GM21367 (cell line): ENCODE measurements at regions not wholly inside any gene's neighbourhood (a gene's known extent, or its start where the extent isn't known, plus 50 kb on each side); places are given as distances from the start of the nearest gene placed in this dataset.

Source experiments
- ATAC-seq: cut with Tn5 transposase; IDR thresholded peaks from one replicate; pipeline ENCODE4 v1.9.1; 2021; ENCODE audit not compliant: unreplicated experiment

DNA sequence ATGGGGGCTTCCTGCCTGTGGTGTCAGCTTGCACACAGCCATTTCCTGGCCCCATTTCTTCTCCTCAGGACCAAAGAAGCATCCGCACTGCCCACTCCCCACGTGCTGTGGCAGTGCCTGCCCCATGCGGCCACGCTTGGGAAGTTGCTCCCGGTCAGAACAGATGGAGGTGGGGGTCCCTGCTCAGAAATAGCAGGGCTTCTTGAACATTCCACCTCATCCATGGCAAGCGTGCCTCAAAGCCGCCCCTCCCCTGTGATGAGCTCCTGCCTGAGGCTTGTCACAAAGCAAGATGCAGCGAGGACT is 238.2 kb downstream of the SYK start:
- ATAC-seq: no peak

DNA sequence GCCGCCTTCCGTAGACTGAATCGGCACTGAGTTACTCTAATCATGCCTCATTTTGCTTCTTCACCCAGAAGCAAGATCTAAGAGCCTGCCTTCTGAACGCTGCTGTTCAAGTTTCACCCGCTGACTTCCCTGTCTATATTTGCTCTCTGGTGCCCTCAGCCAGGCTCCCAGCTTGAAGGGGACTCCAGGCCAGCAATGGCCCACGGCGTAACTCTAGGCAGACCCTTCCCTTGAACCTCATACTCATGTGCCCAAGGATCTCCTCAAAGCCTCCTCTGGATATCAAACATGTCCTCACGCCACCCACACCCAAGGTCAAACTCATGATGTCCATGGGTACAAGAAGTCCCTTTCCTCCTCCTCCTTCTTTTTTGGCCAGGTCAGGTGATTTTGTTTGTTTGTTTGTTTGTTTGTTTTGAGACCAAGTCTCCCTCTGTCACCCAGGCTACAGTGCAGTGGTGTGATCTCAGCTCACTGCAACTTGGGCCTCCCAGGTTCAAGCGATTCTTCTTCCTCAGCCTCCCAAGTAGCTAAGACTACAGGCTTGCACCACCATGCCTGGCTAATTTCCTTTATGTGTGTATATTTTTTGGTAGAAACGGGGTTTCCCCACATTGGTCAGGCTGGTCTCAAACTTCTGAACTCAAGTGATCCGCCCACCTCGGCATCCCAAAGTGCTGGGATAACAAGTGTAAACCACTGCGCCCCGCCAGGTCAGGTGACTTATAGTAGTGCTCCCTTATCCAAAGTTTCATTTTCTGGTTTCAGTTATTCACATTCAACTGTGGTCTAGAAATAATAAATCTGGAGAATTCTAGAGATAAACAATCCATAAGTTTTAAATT is 239.0 kb downstream of the SYK start:
- no peak for ATAC-seq

DNA sequence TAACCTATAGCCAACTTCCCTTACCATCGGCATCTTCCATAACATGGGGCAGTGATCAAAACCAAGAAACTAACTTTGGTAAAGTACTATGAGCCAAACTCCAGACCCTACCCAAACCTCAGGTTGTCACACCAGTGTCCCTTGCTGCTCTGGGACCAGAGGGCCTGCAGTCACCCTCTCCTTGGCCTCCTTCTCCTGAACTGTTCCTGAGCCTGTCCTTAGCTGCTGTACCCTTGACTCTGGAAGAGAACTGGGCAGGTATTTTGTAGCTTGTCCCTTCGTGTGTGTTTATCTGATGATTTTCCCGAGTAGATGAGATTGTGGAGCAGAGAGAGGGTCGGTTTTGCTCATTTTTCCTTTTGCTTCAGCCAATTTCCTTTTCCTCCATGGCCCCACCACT is 240.4 kb downstream of the SYK start:
- ATAC-seq: no peak

DNA sequence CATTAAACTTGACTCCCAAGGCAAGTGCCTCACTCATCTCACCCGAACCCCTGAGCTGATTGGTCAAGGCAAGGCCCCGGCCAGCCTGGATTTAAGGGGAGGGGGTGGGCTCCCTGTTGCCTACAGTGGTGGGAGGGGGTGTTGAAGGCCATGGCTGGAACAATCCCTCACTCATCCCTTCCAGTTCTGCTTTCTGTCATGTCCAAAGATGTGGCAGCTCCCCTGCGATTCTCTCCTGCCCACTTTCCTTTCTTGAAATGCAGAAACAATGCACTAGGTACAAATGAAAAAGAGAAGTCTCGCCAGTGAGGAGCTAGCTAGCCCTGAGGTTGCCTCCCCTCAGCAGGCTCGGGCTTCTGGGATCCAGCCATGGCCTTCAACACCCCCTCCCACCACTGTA is 240.9 kb downstream of the SYK start:
- ATAC-seq: no peak

DNA sequence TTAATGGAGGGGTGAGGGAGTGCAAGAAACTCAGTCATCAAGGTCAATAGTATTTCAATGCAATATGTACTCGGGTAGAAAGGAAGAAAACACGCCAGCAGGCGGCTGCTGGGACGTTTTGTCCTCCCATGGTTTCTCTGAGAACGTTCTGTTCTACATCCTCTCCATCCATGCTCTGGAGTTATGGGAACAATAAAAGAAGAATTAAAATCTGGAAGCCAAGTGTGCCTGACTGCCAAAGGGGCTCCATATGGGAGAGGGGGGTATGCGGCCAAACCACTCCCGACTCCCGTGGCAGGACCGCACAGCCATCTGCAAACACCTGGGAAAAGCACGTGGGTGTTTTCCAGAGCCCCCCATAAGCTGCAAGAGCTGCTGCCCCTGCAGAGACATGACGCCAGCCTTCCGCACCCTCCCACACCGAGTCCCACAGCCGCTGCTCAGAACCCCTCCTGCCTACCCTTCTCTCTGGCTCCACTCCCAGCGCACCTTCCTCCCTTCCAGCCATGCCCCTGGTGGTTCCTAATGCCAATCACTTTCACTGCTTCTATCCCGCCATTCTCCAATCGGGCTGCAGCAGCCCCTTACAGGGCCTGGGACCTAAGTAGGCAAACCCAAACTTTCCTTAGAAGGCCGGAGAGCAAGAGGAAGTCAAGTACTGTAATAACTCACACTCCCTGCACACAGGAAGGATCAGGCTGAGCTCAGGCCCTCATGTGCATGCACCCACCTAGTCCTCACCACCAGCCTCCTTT is 241.6 kb downstream of the SYK start:
- no peak for ATAC-seq

DNA sequence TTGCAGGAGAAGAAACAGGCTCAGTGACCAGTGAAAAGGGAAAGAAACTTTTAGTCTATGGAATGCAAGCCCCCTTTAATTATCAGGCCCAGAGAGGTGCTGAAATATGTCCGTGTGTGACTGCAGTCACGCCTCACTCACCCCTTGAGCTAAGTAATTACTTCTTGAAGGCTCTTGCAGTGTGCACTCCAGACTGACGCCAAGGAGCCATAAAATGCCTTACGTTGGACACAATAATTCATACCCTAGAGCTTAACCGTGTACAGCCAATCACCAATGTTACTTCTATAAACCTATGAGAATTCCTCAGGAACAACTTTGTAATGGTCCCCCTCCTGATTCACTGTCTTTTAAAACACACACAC is 242.2 kb downstream of the SYK start:
- ATAC-seq: no peak

DNA sequence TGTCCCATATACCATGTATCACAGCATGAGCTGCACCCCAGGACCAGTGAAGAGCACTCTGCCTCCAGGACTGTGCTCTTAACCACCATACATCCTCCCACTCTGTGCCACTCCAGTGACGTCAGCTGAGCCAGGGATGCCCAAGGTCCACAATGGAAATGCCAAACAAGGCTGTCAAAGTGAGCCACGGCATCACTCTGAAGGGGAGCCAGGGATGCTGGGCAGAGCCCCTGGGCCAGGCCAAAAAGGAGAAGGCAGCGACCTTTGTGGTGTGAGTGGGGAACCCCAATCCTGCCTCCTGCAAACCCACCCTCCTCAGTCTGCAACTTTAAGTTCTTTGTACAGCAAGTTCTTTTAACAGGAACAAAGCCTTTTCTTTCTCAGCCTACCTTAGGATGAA is 242.7 kb downstream of the SYK start:
- no peak for ATAC-seq

DNA sequence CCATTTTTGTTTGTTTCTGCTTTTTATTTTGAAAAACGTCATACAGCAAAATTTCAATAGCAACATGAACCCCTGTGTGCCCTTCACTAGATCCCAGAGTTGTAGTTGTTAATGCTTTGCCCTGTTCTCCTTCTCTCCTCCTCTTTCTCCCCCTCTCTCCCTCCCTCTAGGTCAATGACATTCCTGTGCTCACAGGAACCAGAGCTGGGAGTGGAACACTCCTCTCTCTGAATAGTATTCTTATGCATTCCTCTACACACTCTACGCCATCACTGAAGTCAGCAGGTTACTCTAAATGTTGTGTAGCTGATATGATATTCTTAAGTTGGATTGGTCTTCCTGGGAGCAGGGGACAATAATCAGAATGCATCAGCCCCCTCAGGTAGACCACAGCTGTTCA is 243.4 kb downstream of the SYK start:
- ATAC-seq: no peak

DNA sequence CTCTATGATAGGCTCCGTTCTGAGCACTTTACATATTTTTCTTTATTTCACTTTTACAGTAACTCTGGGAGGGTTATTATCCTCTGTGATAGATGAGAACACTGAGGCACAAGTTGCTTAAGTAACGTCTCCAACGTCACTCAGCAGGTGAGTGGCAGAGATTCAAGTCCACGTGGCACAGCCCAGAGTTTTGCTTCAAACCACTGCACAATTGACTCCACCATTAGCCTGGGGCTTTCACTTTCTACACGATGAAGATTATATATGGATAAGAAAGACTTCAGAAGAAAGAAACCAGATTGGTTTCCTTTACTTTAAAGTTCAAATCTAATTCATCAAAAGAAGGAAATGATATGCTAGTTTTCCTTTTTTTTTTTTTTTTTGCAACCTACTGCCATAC is 245.9 kb downstream of the SYK start:
- no peak for ATAC-seq

DNA sequence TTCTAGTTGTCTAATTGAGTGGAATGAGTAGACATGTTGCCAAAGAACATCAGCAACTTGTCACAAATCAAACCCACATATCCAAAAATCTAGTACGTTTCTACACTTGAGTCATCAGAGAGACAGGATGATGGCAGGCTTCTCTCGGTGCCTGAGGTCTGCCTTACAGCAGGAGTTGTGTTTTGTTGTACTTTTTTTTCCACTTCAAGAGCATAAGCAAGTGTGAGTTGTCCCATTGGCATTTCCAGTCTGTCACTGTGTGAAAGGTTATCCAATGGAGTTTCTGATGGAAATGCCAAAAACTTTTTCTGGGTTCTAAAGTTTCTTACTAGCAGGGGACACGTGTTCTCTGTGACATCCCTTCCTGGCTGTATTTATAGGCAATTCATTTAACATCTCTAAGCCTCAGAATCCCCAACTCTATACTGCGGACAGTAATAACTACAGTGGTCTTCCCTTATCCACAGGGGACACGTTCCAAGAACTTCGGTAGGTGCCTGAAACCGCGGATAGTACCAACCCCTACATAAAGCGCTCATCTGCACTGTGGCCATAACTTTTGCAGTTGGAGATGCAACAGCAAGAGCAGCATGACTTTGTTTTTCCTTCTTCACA is 246.5 kb downstream of the SYK start:
- no peak for ATAC-seq

DNA sequence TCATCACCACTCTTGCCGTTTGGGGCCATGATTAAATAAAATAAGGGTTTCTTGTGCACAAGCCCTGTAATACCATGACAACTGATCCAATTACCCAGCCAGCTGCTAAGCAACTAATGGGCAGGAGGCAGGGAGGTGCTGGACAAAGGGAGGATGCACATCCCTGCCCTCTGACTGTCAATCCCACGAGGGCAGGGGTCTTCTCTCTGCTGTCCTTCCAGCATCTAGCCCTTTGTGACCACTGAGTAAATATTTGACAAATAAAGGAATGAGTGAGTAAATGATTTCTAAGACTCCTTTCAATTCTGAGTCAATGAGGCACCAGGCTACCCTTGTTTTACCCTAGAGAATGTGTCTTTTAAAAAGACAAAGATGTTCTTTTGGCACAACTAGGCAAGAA is 247.1 kb downstream of the SYK start:
- ATAC-seq: no peak

DNA sequence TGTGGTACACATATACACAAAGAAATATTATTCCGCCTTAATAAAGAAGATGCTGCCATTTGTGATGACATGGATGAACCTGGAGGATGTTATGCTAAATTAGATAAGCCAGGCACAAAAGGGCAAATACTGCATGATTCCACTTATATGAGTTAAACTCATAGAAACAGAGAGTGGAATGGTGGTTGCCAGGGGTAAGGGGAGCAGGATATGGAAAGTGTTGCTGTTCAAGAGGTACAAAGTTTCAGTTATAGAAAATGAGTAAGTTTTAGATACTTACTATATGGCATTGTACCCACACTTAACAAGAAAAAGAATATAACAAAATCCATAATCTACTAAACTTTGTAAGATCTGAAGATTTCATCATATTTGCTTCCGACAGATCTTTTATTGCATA is 252.2 kb downstream of the SYK start:
- no peak for ATAC-seq

DNA sequence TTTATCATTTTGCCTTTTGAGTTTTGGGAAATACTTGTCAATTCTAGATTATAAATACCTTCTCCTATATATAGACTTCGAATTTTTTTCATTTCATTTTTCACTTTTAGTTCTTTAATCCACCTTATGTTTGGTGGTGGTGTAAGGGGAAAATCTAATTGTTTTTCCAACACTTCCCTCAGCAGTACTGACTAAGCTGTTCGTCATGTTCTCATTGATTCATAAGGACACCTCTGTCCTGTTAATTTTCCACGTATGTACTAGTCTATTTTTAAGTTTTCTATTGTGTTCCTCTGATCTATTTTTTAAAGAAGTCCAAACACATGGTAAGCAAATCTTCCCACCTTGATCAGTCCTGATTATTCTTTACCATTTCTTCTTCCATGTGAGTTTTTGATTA is 254.2 kb downstream of the SYK start:
- no peak for ATAC-seq

DNA sequence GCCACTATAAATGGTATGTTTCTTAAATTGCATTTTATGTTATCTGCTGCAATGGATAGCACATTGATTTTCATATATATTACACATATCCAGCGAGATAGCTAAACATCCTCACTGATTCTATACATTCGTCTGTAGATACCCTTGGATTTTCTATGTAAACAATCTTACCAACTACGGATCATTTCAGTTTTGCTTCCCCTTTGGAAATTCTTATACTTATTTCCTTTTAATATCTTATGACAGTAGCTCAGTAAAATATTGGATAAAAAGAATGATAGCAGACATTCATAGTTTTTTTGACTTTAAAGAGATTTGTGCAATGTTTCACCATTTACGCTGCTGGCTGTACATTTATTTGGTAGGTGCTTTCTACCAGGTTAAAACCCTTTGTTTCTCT is 254.9 kb downstream of the SYK start:
- ATAC-seq: no peak

DNA sequence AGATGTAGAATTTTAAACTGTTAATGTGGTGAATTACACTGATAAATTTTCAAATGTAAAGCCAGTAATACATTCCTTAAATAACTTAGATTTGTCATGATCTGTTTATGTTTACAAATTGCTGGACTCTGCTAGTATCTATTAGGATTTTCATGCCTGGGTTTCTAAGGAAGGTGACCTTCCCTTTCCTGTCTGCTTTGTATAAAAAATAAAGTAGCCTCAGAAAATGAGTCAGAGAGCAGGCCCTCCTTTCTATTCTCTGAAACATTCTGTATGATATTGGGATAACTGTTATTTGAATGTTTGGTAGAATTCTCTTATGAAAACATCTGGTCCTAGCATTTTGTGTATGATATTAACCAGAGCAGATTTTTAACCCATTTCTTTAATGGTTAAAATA is 255.3 kb downstream of the SYK start:
- ATAC-seq: no peak

DNA sequence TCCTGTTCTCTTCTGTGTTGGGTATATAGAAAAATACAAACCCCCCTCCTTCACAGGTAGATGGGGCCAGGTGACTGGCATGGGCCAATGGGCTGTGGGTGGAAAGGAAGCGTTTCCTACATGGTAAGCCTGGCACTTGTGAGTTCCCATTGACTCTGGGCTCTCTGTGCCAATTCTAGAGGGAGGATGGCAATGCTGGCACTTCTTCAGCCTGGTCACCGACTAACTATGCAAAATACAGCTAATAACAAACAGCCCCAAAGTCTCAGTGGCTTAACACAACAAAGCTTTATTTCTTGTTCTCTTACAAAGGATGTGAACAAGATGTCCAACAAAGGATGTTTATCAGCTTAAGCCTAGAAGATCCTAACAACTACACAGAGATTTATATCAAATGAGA is 258.1 kb downstream of the SYK start:
- no peak for ATAC-seq

DNA sequence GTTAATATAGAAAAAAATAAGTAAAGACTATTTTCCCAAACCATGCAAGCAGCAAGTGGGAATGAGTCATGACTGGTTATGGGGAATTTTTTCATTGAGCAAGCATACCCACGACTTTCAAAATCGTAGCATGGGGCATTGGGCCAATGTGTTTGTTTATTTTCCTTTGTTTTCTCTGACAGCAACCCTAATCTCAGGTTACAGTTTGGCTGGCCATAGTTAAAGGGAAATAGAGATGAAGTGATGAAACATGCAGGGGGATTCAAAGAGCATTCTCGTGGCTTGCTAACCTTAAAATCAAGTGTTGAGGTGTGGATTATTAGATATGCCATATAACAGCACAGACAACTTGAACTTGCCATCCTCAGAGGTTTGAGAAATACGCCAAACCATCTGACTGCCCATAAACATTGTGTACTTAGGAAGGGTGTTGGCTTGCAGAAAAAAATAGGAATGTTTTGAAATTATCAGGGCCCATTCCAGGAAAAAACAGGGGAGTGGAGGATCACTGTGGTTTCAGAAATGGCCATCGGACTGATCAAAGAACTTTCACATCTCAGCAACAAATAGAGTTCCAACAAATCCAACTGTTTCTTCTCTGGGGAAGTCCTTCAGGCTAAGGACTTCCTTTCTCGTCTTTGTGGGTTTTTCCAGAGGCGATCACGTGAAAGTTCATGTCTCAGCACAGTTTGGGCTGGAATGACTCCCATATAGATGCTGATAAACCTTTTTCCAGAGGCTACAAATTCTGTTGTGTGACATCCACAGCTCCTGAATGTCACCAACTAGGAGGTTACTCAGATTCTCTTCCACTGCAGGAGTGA is 259.1 kb downstream of the SYK start:
- no peak for ATAC-seq

DNA sequence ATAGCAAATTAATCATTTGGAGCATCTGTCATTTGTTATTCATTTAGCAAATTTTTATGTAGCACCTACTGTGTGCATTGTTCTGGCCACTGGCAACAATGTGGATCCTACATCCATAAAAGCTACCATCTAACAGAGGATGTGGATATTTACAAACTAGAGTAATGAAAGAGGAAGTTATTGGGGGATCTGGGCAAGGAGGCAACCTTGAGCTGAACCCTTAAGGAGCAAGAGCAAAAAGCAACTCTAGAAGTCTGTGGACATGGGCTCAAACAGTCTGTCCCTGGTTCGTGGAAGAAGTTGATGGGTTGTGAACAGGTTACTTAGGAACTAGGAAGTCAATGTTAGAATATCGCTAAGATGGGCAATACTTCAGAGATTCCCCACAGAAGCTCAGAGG is 259.9 kb downstream of the SYK start:
- ATAC-seq: no peak

DNA sequence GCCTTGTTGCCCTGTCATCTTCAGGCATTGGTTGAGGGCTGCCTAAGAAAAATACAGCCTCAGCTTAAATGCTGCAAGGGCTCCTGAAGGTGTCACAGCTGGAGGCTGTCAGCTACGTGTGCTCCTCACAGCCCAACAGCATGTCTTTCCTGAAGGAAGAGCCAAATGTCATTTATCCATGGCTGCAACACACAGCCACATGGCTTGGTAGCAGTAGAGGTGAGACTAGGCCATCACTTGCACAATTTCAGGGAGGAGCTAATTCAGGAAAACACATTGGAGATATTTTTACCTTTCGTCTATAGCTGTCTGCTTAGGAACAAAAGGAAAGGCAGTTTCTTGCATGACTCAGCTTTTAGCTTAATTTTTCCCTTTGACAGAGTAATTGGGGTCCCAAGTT is 260.7 kb downstream of the SYK start:
- ATAC-seq: no peak

DNA sequence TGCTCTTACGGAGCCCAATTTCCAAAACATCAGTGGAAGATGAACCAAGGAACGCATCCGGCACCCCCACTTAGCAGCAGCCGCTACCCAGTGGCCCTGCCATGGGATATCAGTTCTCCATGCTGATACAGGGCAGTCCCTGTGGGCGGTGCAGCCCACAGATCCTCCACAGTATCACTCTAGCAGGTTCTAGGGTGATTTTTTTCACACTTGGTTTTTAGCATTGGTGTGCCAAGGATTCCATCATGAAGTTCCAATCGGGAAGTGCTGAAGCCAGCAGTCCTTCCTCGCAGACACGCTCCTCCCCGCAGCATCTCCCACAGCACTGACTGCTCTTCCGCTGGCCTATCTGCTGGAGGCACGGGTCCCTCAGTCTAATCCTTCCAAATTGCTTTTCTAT is 261.9 kb downstream of the SYK start:
- ATAC-seq: no peak

DNA sequence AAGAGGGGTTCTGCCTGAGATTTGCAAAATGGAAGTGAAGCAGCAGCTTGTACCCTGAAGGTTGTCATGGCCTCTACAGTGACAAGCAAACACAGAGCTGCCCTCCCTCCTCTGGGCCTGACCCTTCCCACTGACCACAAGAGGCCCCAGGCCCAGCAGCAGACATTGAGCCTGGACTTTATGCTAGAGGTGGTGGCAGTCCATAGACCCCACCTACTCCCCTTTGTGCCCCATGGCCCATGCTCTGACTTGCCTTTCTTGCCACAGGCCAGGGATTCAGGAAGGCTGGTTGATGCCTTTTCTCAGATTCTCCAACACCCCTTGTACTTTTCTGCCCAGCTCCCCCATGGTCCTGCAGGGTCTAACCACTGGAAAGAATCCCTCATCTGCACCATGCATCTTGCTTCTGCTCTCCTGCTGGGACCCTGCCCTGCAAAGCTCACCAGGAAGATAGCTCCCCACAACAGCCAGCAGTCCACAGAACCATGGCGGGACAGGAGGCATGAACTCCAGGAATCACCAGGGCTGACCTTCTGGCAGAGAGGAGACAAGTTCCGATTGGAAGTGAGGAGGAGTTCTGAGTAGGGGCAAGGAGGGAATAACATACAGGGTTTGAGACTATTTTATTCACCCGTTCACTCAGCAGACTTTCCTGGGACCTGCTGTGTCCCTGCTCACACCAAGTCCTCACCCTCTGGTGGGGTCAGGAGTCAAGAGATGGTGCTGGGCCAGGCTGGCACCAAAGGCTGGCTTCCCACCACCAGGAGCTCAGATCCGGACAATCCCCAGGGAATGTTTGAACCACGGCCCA is 263.8 kb downstream of the SYK start:
- ATAC-seq: no peak
